Activated effector memory CD4-positive, alpha-beta T cell treated with Interleukin-2 at 50 U/mL for 16 hours (primary cell): ENCODE measurements at regions not wholly inside any gene's neighbourhood (a gene's known extent, or its start where the extent isn't known, plus 50 kb on each side); places are given as distances from the start of the nearest gene placed in this dataset.
"Not testable (repeated sequence)": the region's sequence is repeated elsewhere in the genome, so short reads cannot be mapped to it uniquely, and the experiment has no call there.

ENCODE experiments used
- DNase-seq: peaks from one replicate; pipeline ENCODE4 v3.0.0-alpha.2; 2020

DNA sequence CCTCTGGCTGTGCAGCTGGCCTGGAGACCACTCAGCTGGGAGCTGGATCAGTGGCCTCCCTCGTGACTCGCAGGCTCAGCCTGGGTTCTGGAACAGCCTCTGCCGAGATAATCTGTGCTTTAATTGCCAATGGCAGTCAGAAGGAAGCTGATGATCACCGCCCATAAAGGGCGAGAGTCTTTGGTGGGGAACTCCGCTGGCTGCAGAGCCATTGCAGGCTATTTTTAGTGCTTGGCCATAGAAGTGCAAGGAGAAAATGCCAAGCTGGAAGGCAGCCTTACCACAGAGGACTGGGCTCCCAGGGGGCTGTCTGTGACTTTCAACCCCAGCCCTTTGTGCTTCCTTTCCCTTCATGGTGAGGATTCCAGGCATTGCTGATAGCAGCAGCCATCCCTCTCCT lies 62.2 kb upstream of the TENM4 start:
- no peak for DNase-seq

DNA sequence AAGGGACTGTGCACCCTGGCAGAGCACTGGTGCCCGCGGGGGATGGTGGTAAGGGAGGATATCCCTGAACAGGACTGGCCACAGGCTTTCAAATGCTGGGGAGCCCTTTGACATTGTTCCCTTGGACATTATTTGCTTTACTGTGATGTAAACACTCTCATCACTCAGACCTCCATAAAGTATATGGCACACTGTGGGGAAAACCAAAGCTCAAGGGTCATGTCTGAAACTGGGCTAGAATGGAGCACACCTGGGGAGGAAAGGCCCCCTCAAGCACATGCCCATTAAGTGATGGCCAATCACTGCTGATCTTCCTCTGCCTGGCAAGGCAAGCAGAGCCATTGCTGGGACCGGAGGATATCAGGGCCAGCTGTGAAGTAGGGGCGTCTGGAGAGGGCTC lies 60.9 kb upstream of the TENM4 start:
- no peak for DNase-seq

DNA sequence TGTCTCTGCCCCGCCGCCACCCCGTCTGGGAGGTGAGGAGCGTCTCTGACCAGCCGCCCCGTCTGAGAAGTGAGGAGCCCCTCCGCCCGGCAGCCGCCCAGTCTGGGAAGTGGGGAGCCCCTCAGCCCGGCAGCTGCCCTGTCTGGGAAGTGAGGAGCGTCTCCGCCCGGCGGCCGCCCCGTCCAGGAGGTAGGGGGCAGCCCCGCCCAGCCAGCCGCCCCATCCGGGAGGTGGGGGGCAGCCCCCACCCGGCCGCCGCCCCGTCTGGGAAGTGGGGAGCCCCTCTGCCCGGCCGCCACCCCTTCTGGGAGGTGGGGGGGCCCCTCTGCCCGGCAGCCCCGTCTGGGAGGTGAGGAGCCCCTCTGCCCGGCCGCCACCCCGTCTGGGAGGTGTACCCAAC lies 59.1 kb upstream of the TENM4 start:
- DNase-seq = not testable (repeated sequence)

DNA sequence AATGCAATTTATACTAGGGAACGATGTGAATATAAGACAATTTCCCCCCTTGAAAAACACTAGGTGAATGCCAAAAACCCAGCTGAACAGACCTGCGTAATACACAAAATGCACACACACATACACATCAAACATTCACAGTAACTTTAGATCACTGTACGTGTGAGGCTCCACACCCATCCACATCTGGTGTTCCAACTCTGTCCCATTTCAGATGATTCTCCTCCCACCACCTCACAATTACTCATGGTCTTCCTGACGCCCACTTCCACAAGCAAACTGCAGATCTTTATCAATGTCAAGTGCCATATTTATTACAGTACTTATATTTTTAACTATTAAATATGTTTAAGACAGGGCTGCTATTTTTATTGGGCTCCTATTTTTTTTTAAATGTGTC lies 57.8 kb upstream of the TENM4 start:
- DNase-seq = no peak

DNA sequence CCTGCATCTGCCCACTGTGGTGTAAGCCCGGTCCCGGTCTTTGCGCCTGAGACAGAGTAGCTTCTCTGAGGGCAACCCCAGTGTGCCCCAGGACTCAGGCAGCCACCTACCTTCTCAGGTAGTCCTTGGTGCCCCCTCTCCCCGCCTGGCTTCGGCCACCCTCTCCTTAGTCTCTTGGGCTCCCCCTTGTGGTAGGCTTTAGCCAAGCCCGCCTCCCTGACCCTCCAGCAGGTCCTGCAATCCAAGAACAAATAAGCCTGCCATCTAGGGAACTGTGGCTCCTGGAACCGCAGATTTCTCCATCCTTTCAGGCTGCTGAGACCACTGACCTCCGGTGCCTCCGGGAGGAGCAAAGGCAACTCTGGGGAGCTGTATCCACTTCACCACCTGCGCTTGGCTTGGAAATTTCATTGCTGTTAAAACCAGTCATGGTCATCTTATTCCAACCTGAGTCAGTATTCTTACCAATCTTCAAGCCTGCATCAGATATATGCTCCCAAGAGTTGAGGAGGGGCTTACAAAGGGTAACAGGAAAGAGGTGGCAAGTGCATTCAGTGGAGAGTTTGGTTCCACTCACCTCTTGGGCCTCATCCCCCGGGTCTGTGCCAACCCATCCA lies 52.8 kb upstream of the TENM4 start:
- no peak for DNase-seq

DNA sequence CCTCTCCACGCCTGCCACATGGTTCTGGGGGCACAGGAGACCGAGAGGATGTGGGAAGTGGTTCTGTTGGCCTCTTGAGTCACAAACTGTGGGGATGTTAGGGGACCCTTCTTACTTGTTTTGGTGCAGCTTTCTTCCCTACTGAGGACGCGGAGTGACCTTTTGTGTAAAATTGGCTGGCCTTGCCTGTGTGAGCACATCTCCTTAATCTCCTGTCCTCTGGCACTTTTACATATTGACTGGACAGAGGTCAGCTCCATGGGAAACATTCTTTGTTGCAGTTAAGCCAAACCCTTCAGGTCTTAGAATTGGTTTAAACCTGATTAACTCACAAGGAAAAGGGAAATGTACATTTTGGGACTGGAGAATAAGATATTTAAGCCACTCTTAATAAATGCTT lies 51.2 kb upstream of the TENM4 start:
- DNase-seq = no peak
